SK-N-SH treated with all-trans-retinoic acid at 6 μM for 48 hours (cell line): ENCODE measurements at regions not wholly inside any gene's neighbourhood (a gene's known extent, or its start where the extent isn't known, plus 50 kb on each side); places are given as distances from the start of the nearest gene placed in this dataset.

Source experiments
- CREB5 ChIP-seq: fragments of 250-450 bp; sonication (Bioruptor Pico); IDR thresholded peaks from 2 replicates; pipeline ENCODE4 v1.5.1; 2020; ENCODE audit warnings: low read depth, mild to moderate bottlenecking, moderate library complexity
- TF ChIP-seq, protein P1 (sequence below): fragments of 250-450 bp; sonication (Bioruptor Pico); IDR thresholded peaks from 2 replicates; pipeline ENCODE4 v1.8.0; 2020; ENCODE audit warnings: mild to moderate bottlenecking, moderate library complexity, borderline replicate concordance

DNA sequence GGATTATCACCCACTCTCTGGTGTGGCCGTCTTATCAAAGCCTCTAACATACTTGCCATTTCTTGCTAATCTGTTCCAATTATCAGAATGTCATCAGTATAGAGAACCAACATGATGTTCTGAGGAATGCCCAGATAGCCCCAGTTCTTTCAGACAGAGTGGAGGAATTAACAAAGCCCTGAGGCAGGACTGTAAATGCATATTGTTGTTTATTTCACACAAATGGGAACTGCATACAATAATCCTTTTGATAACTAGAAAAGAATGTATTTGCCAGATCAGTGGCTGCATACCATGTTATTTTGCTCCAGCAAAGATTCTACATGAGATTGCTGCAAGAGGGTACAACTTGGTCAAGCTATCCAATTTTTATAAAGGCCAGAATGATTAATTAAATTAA is 112.8 kb upstream of the HEY2 start:
- TF ChIP-seq CREB5 (CRISPR knock-in tag) = no peak
- TF ChIP-seq, protein P1, sequence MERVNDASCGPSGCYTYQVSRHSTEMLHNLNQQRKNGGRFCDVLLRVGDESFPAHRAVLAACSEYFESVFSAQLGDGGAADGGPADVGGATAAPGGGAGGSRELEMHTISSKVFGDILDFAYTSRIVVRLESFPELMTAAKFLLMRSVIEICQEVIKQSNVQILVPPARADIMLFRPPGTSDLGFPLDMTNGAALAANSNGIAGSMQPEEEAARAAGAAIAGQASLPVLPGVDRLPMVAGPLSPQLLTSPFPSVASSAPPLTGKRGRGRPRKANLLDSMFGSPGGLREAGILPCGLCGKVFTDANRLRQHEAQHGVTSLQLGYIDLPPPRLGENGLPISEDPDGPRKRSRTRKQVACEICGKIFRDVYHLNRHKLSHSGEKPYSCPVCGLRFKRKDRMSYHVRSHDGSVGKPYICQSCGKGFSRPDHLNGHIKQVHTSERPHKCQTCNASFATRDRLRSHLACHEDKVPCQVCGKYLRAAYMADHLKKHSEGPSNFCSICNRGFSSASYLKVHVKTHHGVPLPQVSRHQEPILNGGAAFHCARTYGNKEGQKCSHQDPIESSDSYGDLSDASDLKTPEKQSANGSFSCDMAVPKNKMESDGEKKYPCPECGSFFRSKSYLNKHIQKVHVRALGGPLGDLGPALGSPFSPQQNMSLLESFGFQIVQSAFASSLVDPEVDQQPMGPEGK (CRISPR knock-in tag) = no peak
